Dermis microvascular lymphatic vessel endothelial cell (primary cell): ENCODE measurements at regions not wholly inside any gene's neighbourhood (a gene's known extent, or its start where the extent isn't known, plus 50 kb on each side); places are given as distances from the start of the nearest gene placed in this dataset.
A peak's percentile ranks its signal among the peaks of the same experiment; 100 is the strongest.
"Not testable (repeated sequence)": the region's sequence is repeated elsewhere in the genome, so short reads cannot be mapped to it uniquely, and the experiment has no call there.

Experiments
- DNase-seq, 2 donors: peaks; one replicate each; pipeline versions ENCODE4 v3.0.0 to v3.0.0-alpha.2; 2010; ENCODE audit warnings: low read depth in 2 of 2

GRCh38 chr2:242070726-242071125, 201.2 kb downstream of the RTP5 start:
- DNase-seq: not testable (repeated sequence)

- not testable (repeated sequence) for DNase-seq
These were observed 201.8 kb downstream of the RTP5 start for GRCh38 chr2:242071377-242071776.

GRCh38 chr2:242071936-242072335, 202.4 kb downstream of the RTP5 start:
- DNase-seq: not testable (repeated sequence)

GRCh38 chr2:242075168-242075567, 205.6 kb downstream of the RTP5 start:
- no peak for DNase-seq

- no peak for DNase-seq
These were observed 206.2 kb downstream of the RTP5 start for GRCh38 chr2:242075696-242076095.

- not testable (repeated sequence) for DNase-seq
These were observed 206.7 kb downstream of the RTP5 start for GRCh38 chr2:242076184-242076583.

GRCh38 chr2:242078426-242078825, 208.9 kb downstream of the RTP5 start:
- not testable (repeated sequence) for DNase-seq

- DNase-seq: not testable (repeated sequence)
These were observed 210.3 kb downstream of the RTP5 start for GRCh38 chr2:242079792-242080191.

- not testable (repeated sequence) for DNase-seq
These were observed 211.2 kb downstream of the RTP5 start for GRCh38 chr2:242080575-242081214.

- DNase-seq: not testable (repeated sequence)
These were observed 214.5 kb downstream of the RTP5 start for GRCh38 chr2:242084034-242084433.

- DNase-seq: not testable (repeated sequence)
These were observed 215.6 kb downstream of the RTP5 start for GRCh38 chr2:242085024-242085674.

GRCh38 chr2:242085941-242086621, 216.6 kb downstream of the RTP5 start:
- no peak for DNase-seq

- DNase-seq: peak in 1 of 2 donors; percentile 11
These were observed 218.5 kb downstream of the RTP5 start for GRCh38 chr2:242088044-242088443.

- peak; percentile 61 to 87 for DNase-seq
These were observed 219.1 kb downstream of the RTP5 start for GRCh38 chr2:242088471-242089212.

GRCh38 chr2:242089213-242089549, 219.7 kb downstream of the RTP5 start:
- not testable (repeated sequence) for DNase-seq

GRCh38 chr2:242097278-242097677, 227.7 kb downstream of the RTP5 start:
- DNase-seq: not testable (repeated sequence)

GRCh38 chr2:242098034-242098433, 228.5 kb downstream of the RTP5 start:
- no peak for DNase-seq

GRCh38 chr2:242098445-242099128, 229.1 kb downstream of the RTP5 start:
- no peak for DNase-seq

- DNase-seq: not testable (repeated sequence)
These were observed 233.6 kb downstream of the RTP5 start for GRCh38 chr2:242103093-242103492.

- not testable (repeated sequence) for DNase-seq
These were observed 234.8 kb downstream of the RTP5 start for GRCh38 chr2:242104202-242104956.

GRCh38 chr2:242107065-242107464, 237.5 kb downstream of the RTP5 start:
- DNase-seq: not testable (repeated sequence)
